ENCODE measurements at regions not wholly inside any gene's neighbourhood (a gene's known extent, or its start where the extent isn't known, plus 50 kb on each side); places are given as distances from the start of the nearest gene placed in this dataset.

GRCh38 chr2:226357816-226358215 is 441.8 kb downstream of the IRS1 start:
- Mint-ChIP-seq H3K4me3 (ENCODE audit: unreplicated experiment) (no peak overlapping the region), H3K9me3 (ENCODE audit: unreplicated experiment) (no peaks in the 10 kb centered on the region), H3K36me3 (ENCODE audit: low read depth, unreplicated experiment) (no peaks in the 10 kb centered on the region), H3K27ac (ENCODE audit: unreplicated experiment) (no peak overlapping the region), H3K4me1 (ENCODE audit: unreplicated experiment) (peaks cover 2% of the 10 kb centered on the region), H3K27me3 (ENCODE audit: unreplicated experiment) (peaks cover 2% of the 10 kb centered on the region)
- TF ChIP-seq CTCF (IDR thresholded peaks at IDR 0.05; ENCODE audit: unreplicated experiment), result no peak
- DNase-seq (ENCODE audit: low spot score), result no peak

GRCh38 chr2:226355600-226355999 is 444.0 kb downstream of the IRS1 start:
- Mint-ChIP-seq H3K9me3 (ENCODE audit: unreplicated experiment) (no peaks in the 10 kb centered on the region), H3K4me1 (ENCODE audit: unreplicated experiment) (peaks cover 2% of the 10 kb centered on the region), H3K27ac (ENCODE audit: unreplicated experiment) (no peak overlapping the region), H3K4me3 (ENCODE audit: unreplicated experiment) (no peak overlapping the region), H3K36me3 (ENCODE audit: low read depth, unreplicated experiment) (no peaks in the 10 kb centered on the region), H3K27me3 (ENCODE audit: unreplicated experiment) (peaks cover 2% of the 10 kb centered on the region)
- TF ChIP-seq CTCF (IDR thresholded peaks at IDR 0.05; ENCODE audit: unreplicated experiment), result no peak
- DNase-seq (ENCODE audit: low spot score), result no peak

- Mint-ChIP-seq H3K27me3 (ENCODE audit: unreplicated experiment) (peaks cover 2% of the 10 kb centered on the region), H3K4me1 (ENCODE audit: unreplicated experiment) (peaks cover 2% of the 10 kb centered on the region), H3K4me3 (ENCODE audit: unreplicated experiment) (no peak overlapping the region), H3K36me3 (ENCODE audit: low read depth, unreplicated experiment) (no peaks in the 10 kb centered on the region), H3K27ac (ENCODE audit: unreplicated experiment) (no peak overlapping the region), H3K9me3 (ENCODE audit: unreplicated experiment) (no peaks in the 10 kb centered on the region)
- TF ChIP-seq CTCF (IDR thresholded peaks at IDR 0.05; ENCODE audit: unreplicated experiment), result no peak
- DNase-seq (ENCODE audit: low spot score), result no peak
Observed at GRCh38 chr2:226354434-226354833, 445.2 kb downstream of the IRS1 start.

GRCh38 chr2:226352941-226353560 is 446.6 kb downstream of the IRS1 start:
- H3K27me3 Mint-ChIP-seq (ENCODE audit: unreplicated experiment), result peaks cover 2% of the 10 kb centered on the region
- no peak overlapping the region for H3K27ac Mint-ChIP-seq (ENCODE audit: unreplicated experiment)
- DNase-seq (ENCODE audit: low spot score), result no peak
- H3K4me3 Mint-ChIP-seq (ENCODE audit: unreplicated experiment), result no peak overlapping the region
- H3K9me3 Mint-ChIP-seq (ENCODE audit: unreplicated experiment), result no peaks in the 10 kb centered on the region
- no peak for TF ChIP-seq CTCF (IDR thresholded peaks at IDR 0.05; ENCODE audit: unreplicated experiment)
- H3K36me3 Mint-ChIP-seq (ENCODE audit: low read depth, unreplicated experiment), result no peaks in the 10 kb centered on the region
- peaks cover 2% of the 10 kb centered on the region for H3K4me1 Mint-ChIP-seq (ENCODE audit: unreplicated experiment)

- H3K4me3 Mint-ChIP-seq (ENCODE audit: unreplicated experiment), result no peak overlapping the region
- no peak for DNase-seq (ENCODE audit: low spot score)
- TF ChIP-seq CTCF (IDR thresholded peaks at IDR 0.05; ENCODE audit: unreplicated experiment), result no peak
- H3K4me1 Mint-ChIP-seq (ENCODE audit: unreplicated experiment), result peaks cover 2% of the 10 kb centered on the region
- H3K27me3 Mint-ChIP-seq (ENCODE audit: unreplicated experiment), result peaks cover 2% of the 10 kb centered on the region
- no peaks in the 10 kb centered on the region for H3K36me3 Mint-ChIP-seq (ENCODE audit: low read depth, unreplicated experiment)
- no peak overlapping the region for H3K27ac Mint-ChIP-seq (ENCODE audit: unreplicated experiment)
- H3K9me3 Mint-ChIP-seq (ENCODE audit: unreplicated experiment), result no peaks in the 10 kb centered on the region
Observed at GRCh38 chr2:226351711-226352110, 447.9 kb downstream of the IRS1 start.

All from endothelial cell (in vitro differentiated cells).